WERI-Rb-1 (cell line): ENCODE measurements at regions not wholly inside any gene's neighbourhood (a gene's known extent, or its start where the extent isn't known, plus 50 kb on each side); places are given as distances from the start of the nearest gene placed in this dataset.

Experiments used
- DNase-seq: peaks from one replicate; pipeline ENCODE4 v3.0.0-alpha.2; 2020
- H3K27ac ChIP-seq: fragments of 250-450 bp; sonication (Bioruptor Pico); 2 replicates; pipeline ENCODE4 v1.5.1; 2020; ENCODE audit warnings: mild to moderate bottlenecking, moderate library complexity
- H3K27me3 ChIP-seq: fragments of 250-450 bp; sonication (Bioruptor Pico); 2 replicates; pipeline ENCODE4 v1.5.1; 2021; ENCODE audit warnings: mild to moderate bottlenecking, low read depth, moderate library complexity; ENCODE audit not compliant: insufficient read depth, severe bottlenecking
- H3K36me3 ChIP-seq: fragments of 250-450 bp; sonication (Bioruptor Pico); 2 replicates; pipeline ENCODE4 v1.5.1; 2020; ENCODE audit warnings: mild to moderate bottlenecking, moderate library complexity
- H3K4me3 ChIP-seq: 2 replicates; pipeline ENCODE4 v1.5.1; 2011; ENCODE audit warnings: low read depth, mild to moderate bottlenecking, control low read depth, low read length
- H3K9me3 ChIP-seq: fragments of 250-450 bp; sonication (Bioruptor Pico); 2 replicates; pipeline ENCODE4 v1.5.1; 2021; ENCODE audit warnings: mild to moderate bottlenecking, moderate library complexity; ENCODE audit not compliant: severe bottlenecking
- TF ChIP-seq, protein P1 (sequence below): IDR thresholded peaks from 2 replicates; pipeline ENCODE4 v1.5.1; 2011; ENCODE audit warnings: low read depth, mild to moderate bottlenecking, control low read depth, inconsistent platforms, low read length

DNA sequence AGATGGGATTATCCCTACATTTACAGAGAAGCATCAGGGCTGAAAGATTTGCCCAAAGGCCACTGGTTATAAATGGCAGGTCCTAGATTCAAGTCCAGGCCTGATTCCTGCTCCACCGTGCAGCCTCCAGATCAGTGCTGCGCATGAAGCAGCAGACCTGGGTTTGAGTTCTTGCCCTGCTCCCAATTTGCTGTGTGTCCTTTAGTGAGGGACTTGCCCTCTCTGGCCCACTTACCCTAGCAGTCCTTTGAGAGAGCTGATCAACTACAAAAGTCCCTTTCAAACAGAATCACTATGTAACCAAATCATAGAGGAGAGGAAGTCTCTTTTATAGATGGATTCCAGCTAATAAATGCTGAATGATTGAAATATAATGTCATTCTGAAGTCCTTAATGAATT lies 200.4 kb downstream of the RAB11FIP4 start:
- H3K27me3 ChIP-seq: no peaks in the 10 kb centered on the region
- no peaks in the 10 kb centered on the region for H3K36me3 ChIP-seq
- no peak overlapping the region for H3K27ac ChIP-seq
- no peaks in the 10 kb centered on the region for H3K9me3 ChIP-seq
- no peak overlapping the region for H3K4me3 ChIP-seq
- TF ChIP-seq, protein P1, sequence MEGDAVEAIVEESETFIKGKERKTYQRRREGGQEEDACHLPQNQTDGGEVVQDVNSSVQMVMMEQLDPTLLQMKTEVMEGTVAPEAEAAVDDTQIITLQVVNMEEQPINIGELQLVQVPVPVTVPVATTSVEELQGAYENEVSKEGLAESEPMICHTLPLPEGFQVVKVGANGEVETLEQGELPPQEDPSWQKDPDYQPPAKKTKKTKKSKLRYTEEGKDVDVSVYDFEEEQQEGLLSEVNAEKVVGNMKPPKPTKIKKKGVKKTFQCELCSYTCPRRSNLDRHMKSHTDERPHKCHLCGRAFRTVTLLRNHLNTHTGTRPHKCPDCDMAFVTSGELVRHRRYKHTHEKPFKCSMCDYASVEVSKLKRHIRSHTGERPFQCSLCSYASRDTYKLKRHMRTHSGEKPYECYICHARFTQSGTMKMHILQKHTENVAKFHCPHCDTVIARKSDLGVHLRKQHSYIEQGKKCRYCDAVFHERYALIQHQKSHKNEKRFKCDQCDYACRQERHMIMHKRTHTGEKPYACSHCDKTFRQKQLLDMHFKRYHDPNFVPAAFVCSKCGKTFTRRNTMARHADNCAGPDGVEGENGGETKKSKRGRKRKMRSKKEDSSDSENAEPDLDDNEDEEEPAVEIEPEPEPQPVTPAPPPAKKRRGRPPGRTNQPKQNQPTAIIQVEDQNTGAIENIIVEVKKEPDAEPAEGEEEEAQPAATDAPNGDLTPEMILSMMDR: no peak
- DNase-seq: no peak

GRCh38 chr17:31588512-31588911 lies 197.0 kb downstream of the RAB11FIP4 start:
- no peak for DNase-seq
- Histone ChIP-seq H3K4me3 (no peak overlapping the region), H3K9me3 (no peaks in the 10 kb centered on the region), H3K36me3 (no peaks in the 10 kb centered on the region), H3K27me3 (no peaks in the 10 kb centered on the region), H3K27ac (no peak overlapping the region)
- TF ChIP-seq, protein P1: no peak

GRCh38 chr17:31588034-31588433 lies 196.6 kb downstream of the RAB11FIP4 start:
- H3K9me3 ChIP-seq: no peaks in the 10 kb centered on the region
- H3K27ac ChIP-seq: no peak overlapping the region
- TF ChIP-seq, protein P1: no peak
- no peaks in the 10 kb centered on the region for H3K27me3 ChIP-seq
- DNase-seq: no peak
- no peak overlapping the region for H3K4me3 ChIP-seq
- H3K36me3 ChIP-seq: no peaks in the 10 kb centered on the region
